ENCODE measurements at regions not wholly inside any gene's neighbourhood (a gene's known extent, or its start where the extent isn't known, plus 50 kb on each side); places are given as distances from the start of the nearest gene placed in this dataset.

DNA sequence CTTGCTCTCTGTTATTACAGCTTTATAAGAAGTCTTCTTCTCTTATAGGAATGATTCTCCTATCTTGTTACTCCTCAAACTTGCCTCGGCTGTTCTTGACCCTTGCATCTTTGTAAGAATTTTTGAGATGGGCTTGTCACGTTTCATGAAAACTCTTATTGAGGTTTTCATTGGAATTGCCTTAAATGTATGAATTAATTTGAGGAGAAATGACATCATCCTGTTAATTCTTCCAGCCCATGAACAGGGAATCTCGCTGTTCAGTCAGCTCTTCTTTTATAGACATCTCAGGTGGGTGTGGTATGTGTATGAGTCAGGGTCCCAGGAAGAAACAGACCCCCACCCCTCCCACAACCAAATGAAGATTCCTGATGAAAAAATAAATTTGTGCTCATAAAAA, 107.1 kb upstream of the MYL2 start:
- TF ChIP-seq, protein P1, sequence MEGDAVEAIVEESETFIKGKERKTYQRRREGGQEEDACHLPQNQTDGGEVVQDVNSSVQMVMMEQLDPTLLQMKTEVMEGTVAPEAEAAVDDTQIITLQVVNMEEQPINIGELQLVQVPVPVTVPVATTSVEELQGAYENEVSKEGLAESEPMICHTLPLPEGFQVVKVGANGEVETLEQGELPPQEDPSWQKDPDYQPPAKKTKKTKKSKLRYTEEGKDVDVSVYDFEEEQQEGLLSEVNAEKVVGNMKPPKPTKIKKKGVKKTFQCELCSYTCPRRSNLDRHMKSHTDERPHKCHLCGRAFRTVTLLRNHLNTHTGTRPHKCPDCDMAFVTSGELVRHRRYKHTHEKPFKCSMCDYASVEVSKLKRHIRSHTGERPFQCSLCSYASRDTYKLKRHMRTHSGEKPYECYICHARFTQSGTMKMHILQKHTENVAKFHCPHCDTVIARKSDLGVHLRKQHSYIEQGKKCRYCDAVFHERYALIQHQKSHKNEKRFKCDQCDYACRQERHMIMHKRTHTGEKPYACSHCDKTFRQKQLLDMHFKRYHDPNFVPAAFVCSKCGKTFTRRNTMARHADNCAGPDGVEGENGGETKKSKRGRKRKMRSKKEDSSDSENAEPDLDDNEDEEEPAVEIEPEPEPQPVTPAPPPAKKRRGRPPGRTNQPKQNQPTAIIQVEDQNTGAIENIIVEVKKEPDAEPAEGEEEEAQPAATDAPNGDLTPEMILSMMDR (IDR thresholded peaks at IDR 0.05) = no peak
- no peak for TF ChIP-seq POLR2A (IDR thresholded peaks at IDR 0.05)

Data from heart left ventricle (tissue), 13 donors.